ENCODE measurements at regions not wholly inside any gene's neighbourhood (a gene's known extent, or its start where the extent isn't known, plus 50 kb on each side); places are given as distances from the start of the nearest gene placed in this dataset.

- TF ChIP-seq SIN3A (IDR thresholded peaks at IDR 0.05; ENCODE audit: borderline replicate concordance, low read depth, low read length) (no peak), POLR2AphosphoS5 (IDR thresholded peaks at IDR 0.05; ENCODE audit: low read depth, low read length) (no peak), CTCF (IDR thresholded peaks at IDR 0.05) (no peak), TCF12 (IDR thresholded peaks at IDR 0.05) (no peak), CHD2 (IDR thresholded peaks at IDR 0.05; ENCODE audit: low read length, partially characterized antibody) (no peak), EZH2phosphoT487 (IDR thresholded peaks at IDR 0.05; ENCODE audit: borderline replicate concordance, low read depth) (no peak), MXI1 (IDR thresholded peaks at IDR 0.05; ENCODE audit: low read depth, low read length) (no peak), EP300 (IDR thresholded peaks at IDR 0.05; ENCODE audit: borderline replicate concordance in 1 of 2, low read depth in 1 of 2, low read length in 1 of 2) (no peak), TAF1 (IDR thresholded peaks at IDR 0.05; ENCODE audit: borderline replicate concordance, low read depth, low read length) (no peak), YY1 (IDR thresholded peaks at IDR 0.05; ENCODE audit: low read depth) (no peak), MAX (IDR thresholded peaks at IDR 0.05; ENCODE audit: low read depth) (no peak), REST (IDR thresholded peaks at IDR 0.05; ENCODE audit: low read depth, low read length) (no peak)
Observed at GRCh38 chr5:58106754-58107410, 353.0 kb downstream of the PLK2 start.
